T-cell (primary cell): ENCODE measurements at regions not wholly inside any gene's neighbourhood (a gene's known extent, or its start where the extent isn't known, plus 50 kb on each side); places are given as distances from the start of the nearest gene placed in this dataset.

Source experiments
- ATAC-seq, 4 experiments: fragments of 200-7000 bp in 3 of 4; fragments of 150-1000 bp in 1 of 4; cut with Tn5 transposase; replicated peaks in 1 of 4; 1 replicate in 3 of 4; 2 replicates in 1 of 4; pipeline ENCODE4 v1.10.0; 2021; ENCODE audit warnings: moderate library complexity in 3 of 4, mild to moderate bottlenecking in 2 of 4, moderate number of reproducible peaks in 1 of 4
- CTCF ChIA-PET, 2 donors: fragments of 300-600 bp; sonication (Branson Sonifier 250); formaldehyde crosslinking; loops; one replicate each; lab custom pipeline; 2022; ENCODE audit warnings: antibody characterized with exemption in 2 of 2; lab: Charles Lee
- POLR2A ChIA-PET, 2 donors: fragments of 300-600 bp; sonication (Branson Sonifier 250); formaldehyde crosslinking; loops; one replicate each; lab custom pipeline; 2022; ENCODE audit warnings: antibody characterized with exemption in 2 of 2; lab: Charles Lee
- DNase-seq, 35 experiments: peaks; one replicate each; pipeline versions ENCODE4 v3.0.0 to v3.0.0-alpha.2; 2013 to 2023
- H3K27ac ChIP-seq: one replicate; pipeline ENCODE4 v1.5.1; 2013; ENCODE audit warnings: low read length
- H3K27me3 ChIP-seq, 2 experiments: replicated peaks in 1 of 2; 1 replicate in 1 of 2; 2 replicates in 1 of 2; pipeline versions ENCODE4 v1.6.1 to v1.7.0; 2013; ENCODE audit warnings: low read length in 1 of 2, mixed read lengths in 1 of 2; ENCODE audit not compliant: control insufficient read depth in 2 of 2, insufficient read depth in 2 of 2; ENCODE audit errors: extremely low read depth in 1 of 2
- H3K36me3 ChIP-seq, 2 donors: 1 replicate in 1 of 2; 2 replicates in 1 of 2; pipeline versions ENCODE4 v1.6.1 to v1.7.0; 2013; ENCODE audit warnings: low read length in 1 of 2; ENCODE audit not compliant: control insufficient read depth in 2 of 2, insufficient read depth in 1 of 2; ENCODE audit errors: extremely low read depth in 1 of 2
- H3K4me1 ChIP-seq, 2 experiments: 1 replicate in 1 of 2; 2 replicates in 1 of 2; pipeline versions ENCODE4 v1.6.1 to v1.7.0; 2013; ENCODE audit warnings: low read length in 2 of 2, mixed read lengths in 1 of 2; ENCODE audit not compliant: insufficient read depth in 2 of 2, control insufficient read depth in 1 of 2; ENCODE audit errors: extremely low read depth in 1 of 2
- H3K4me3 ChIP-seq, 2 donors: 1 replicate in 1 of 2; 2 replicates in 1 of 2; pipeline versions ENCODE4 v1.5.1 to v1.7.0; 2013; ENCODE audit warnings: mild to moderate bottlenecking in 2 of 2, low read length in 1 of 2, moderate library complexity in 1 of 2; ENCODE audit not compliant: control insufficient read depth in 1 of 2; ENCODE audit errors: extremely low read depth in 1 of 2
- H3K9me3 ChIP-seq: 2 replicates; pipeline ENCODE4 v1.7.0; 2013
- H3K27ac Mint-ChIP-seq, 2 donors: one replicate each; pipeline ENCODE4 v1.8.0; 2020 to 2021; ENCODE audit warnings: mild to moderate bottlenecking in 2 of 2, mixed read lengths in 2 of 2
- H3K27me3 Mint-ChIP-seq, 2 donors: one replicate each; pipeline ENCODE4 v1.8.0; 2021 to 2022; ENCODE audit warnings: mixed read lengths in 2 of 2
- H3K36me3 Mint-ChIP-seq: one replicate; pipeline ENCODE4 v1.8.0; 2021; ENCODE audit warnings: mixed read lengths
- H3K4me1 Mint-ChIP-seq, 3 donors: one replicate each; pipeline ENCODE4 v1.8.0; 2020 to 2022; ENCODE audit warnings: mixed read lengths in 3 of 3, mild to moderate bottlenecking in 1 of 3
- H3K4me3 Mint-ChIP-seq, 3 donors: one replicate each; pipeline ENCODE4 v1.8.0; 2020 to 2022; ENCODE audit warnings: mild to moderate bottlenecking in 3 of 3, mixed read lengths in 3 of 3, moderate library complexity in 3 of 3
- H3K9me3 Mint-ChIP-seq, 3 donors: one replicate each; pipeline ENCODE4 v1.8.0; 2020 to 2022; ENCODE audit warnings: mixed read lengths in 3 of 3
- WGBS: methylation state at CpG from one replicate; pipeline ENCODE4 v1.1.5; 2013; ENCODE audit warnings: missing lambda C conversion rate; ENCODE audit not compliant: insufficient coverage; 5-methylcytosine and 5-hydroxymethylcytosine counted together

GRCh38 chr5:5716665-5717064 is 294.2 kb downstream of the ICE1 start:
- no peaks in the 10 kb centered on the region for H3K4me1 Mint-ChIP-seq
- no peak overlapping the region for H3K27ac ChIP-seq
- no peak for ATAC-seq
- no peak overlapping the region for H3K4me3 Mint-ChIP-seq
- no peak for DNase-seq
- peaks cover 0 to 3% (median 0%) of the 10 kb centered on the region in 3 donors for H3K9me3 Mint-ChIP-seq
- H3K36me3 ChIP-seq, result no peaks in the 10 kb centered on the region
- no peak overlapping the region for H3K27ac Mint-ChIP-seq
- ChIA-PET POLR2A (no interaction called here), CTCF (no interaction called here)
- H3K27me3 Mint-ChIP-seq, result peaks cover 8 to 9% of the 10 kb centered on the region in 2 donors
- no peak overlapping the region for H3K4me3 ChIP-seq
- no peaks in the 10 kb centered on the region for H3K4me1 ChIP-seq
- peaks cover 0 to 14% of the 10 kb centered on the region in 2 experiments for H3K27me3 ChIP-seq
- H3K36me3 Mint-ChIP-seq, result no peaks in the 10 kb centered on the region
- no peaks in the 10 kb centered on the region for H3K9me3 ChIP-seq
- WGBS, result 81% methylated on average over 5 of the region's 5 CpGs

- DNase-seq, result no peak
- Histone ChIP-seq H3K4me3 (no peak overlapping the region), H3K4me1 (no peaks in the 10 kb centered on the region), H3K9me3 (no peaks in the 10 kb centered on the region), H3K36me3 (no peaks in the 10 kb centered on the region), H3K27ac (no peak overlapping the region), H3K27me3 (peaks cover 0 to 11% of the 10 kb centered on the region in 2 experiments)
- POLR2A ChIA-PET, result no interaction called here
- Mint-ChIP-seq H3K27ac (no peak overlapping the region), H3K9me3 (peaks cover 0 to 3% (median 0%) of the 10 kb centered on the region in 3 donors), H3K4me3 (no peak overlapping the region), H3K4me1 (no peaks in the 10 kb centered on the region), H3K36me3 (no peaks in the 10 kb centered on the region), H3K27me3 (peaks cover 9 to 13% of the 10 kb centered on the region in 2 donors)
- WGBS, result no CpG with 5 or more reads among the region's 1 CpG
- ATAC-seq, result no peak
- CTCF ChIA-PET, result no interaction called here
Observed at GRCh38 chr5:5711592-5711991, 289.1 kb downstream of the ICE1 start.

- no CpG with 5 or more reads among the region's 2 CpGs for WGBS
- H3K27ac ChIP-seq, result no peak overlapping the region
Observed at GRCh38 chr5:5711112-5711511, 288.6 kb downstream of the ICE1 start.

GRCh38 chr5:5710471-5710870 is 288.0 kb downstream of the ICE1 start:
- H3K27me3 ChIP-seq, result peaks cover 0 to 11% of the 10 kb centered on the region in 2 experiments
- H3K36me3 ChIP-seq, result no peaks in the 10 kb centered on the region
- Mint-ChIP-seq H3K4me3 (no peak overlapping the region), H3K36me3 (no peaks in the 10 kb centered on the region), H3K4me1 (no peaks in the 10 kb centered on the region), H3K27ac (no peak overlapping the region), H3K9me3 (peaks cover 0 to 3% (median 0%) of the 10 kb centered on the region in 3 donors), H3K27me3 (peaks cover 7 to 11% of the 10 kb centered on the region in 2 donors)
- POLR2A ChIA-PET, result no interaction called here
- ATAC-seq (no peak), DNase-seq (no peak)
- no peaks in the 10 kb centered on the region for H3K4me1 ChIP-seq
- no peaks in the 10 kb centered on the region for H3K9me3 ChIP-seq
- no peak overlapping the region for H3K4me3 ChIP-seq
- CTCF ChIA-PET, result no interaction called here
- H3K27ac ChIP-seq, result no peak overlapping the region
- 82% methylated on average over 5 of the region's 8 CpGs for WGBS

More at GRCh38 chr5:5711112-5711511, 288.6 kb downstream of the ICE1 start:
- Mint-ChIP-seq H3K4me1 (no peaks in the 10 kb centered on the region), H3K4me3 (no peak overlapping the region), H3K27ac (no peak overlapping the region), H3K27me3 (peaks cover 9 to 11% of the 10 kb centered on the region in 2 donors), H3K9me3 (peaks cover 0 to 3% (median 0%) of the 10 kb centered on the region in 3 donors), H3K36me3 (no peaks in the 10 kb centered on the region)
- peaks cover 0 to 11% of the 10 kb centered on the region in 2 experiments for H3K27me3 ChIP-seq
- no peaks in the 10 kb centered on the region for H3K9me3 ChIP-seq
- H3K4me1 ChIP-seq, result no peaks in the 10 kb centered on the region
- ATAC-seq (no peak), DNase-seq (no peak)
- no peaks in the 10 kb centered on the region for H3K36me3 ChIP-seq
- CTCF ChIA-PET, result no interaction called here
- H3K4me3 ChIP-seq, result no peak overlapping the region
- POLR2A ChIA-PET, result no interaction called here

- no peaks in the 10 kb centered on the region for H3K4me1 ChIP-seq
- H3K9me3 Mint-ChIP-seq, result no peaks in the 10 kb centered on the region
- H3K4me3 ChIP-seq, result no peak overlapping the region
- H3K27ac Mint-ChIP-seq, result no peak overlapping the region
- POLR2A ChIA-PET, result no interaction called here
- H3K4me3 Mint-ChIP-seq, result no peak overlapping the region
- peaks cover 5 to 21% of the 10 kb centered on the region in 2 donors for H3K27me3 Mint-ChIP-seq
- ATAC-seq (no peak), DNase-seq (no peak)
- 62% methylated on average over 5 of the region's 7 CpGs for WGBS
- H3K9me3 ChIP-seq, result no peaks in the 10 kb centered on the region
- H3K36me3 Mint-ChIP-seq, result no peaks in the 10 kb centered on the region
- H3K27me3 ChIP-seq, result peaks cover 0 to 14% of the 10 kb centered on the region in 2 experiments
- CTCF ChIA-PET, result no interaction called here
- no peaks in the 10 kb centered on the region for H3K36me3 ChIP-seq
- H3K4me1 Mint-ChIP-seq, result peaks cover 0 to 7% (median 0%) of the 10 kb centered on the region in 3 donors
- no peak overlapping the region for H3K27ac ChIP-seq
Observed at GRCh38 chr5:5708367-5708919, 286.0 kb downstream of the ICE1 start.

- Histone ChIP-seq H3K4me1 (no peaks in the 10 kb centered on the region), H3K36me3 (no peaks in the 10 kb centered on the region), H3K9me3 (no peaks in the 10 kb centered on the region), H3K4me3 (no peak overlapping the region), H3K27me3 (peaks cover 0 to 6% of the 10 kb centered on the region in 2 experiments), H3K27ac (no peak overlapping the region)
- no peaks in the 10 kb centered on the region for H3K9me3 Mint-ChIP-seq
- POLR2A ChIA-PET, result no interaction called here
- no peak overlapping the region for H3K27ac Mint-ChIP-seq
- no peak for ATAC-seq
- CTCF ChIA-PET, result no interaction called here
- no peak for DNase-seq
- peaks cover 9 to 34% of the 10 kb centered on the region in 2 donors for H3K27me3 Mint-ChIP-seq
- H3K36me3 Mint-ChIP-seq, result no peaks in the 10 kb centered on the region
- peaks cover 0 to 7% (median 0%) of the 10 kb centered on the region in 3 donors for H3K4me1 Mint-ChIP-seq
- WGBS, result 16% methylated on average over 7 of the region's 9 CpGs
- H3K4me3 Mint-ChIP-seq, result no peak overlapping the region
Observed at GRCh38 chr5:5705010-5705409, 282.5 kb downstream of the ICE1 start.
